Stimulated activated CD4-positive, alpha-beta T cell treated with anti-CD3 and anti-CD28 coated beads, Interleukin-12 subunit alpha, Interleukin-12 subunit beta, amount 100 ng/mL, for 4 hours (primary cell): ENCODE measurements at regions not wholly inside any gene's neighbourhood (a gene's known extent, or its start where the extent isn't known, plus 50 kb on each side); places are given as distances from the start of the nearest gene placed in this dataset.

Source experiments
- DNase-seq: peaks from one replicate; pipeline ENCODE4 v3.0.0-alpha.2; 2020

- no peak for DNase-seq
Measured at GRCh38 chr13:97111756-97112155, 110.4 kb upstream of the MBNL2 start.

- DNase-seq = no peak
Measured at GRCh38 chr13:97112446-97113152, 109.5 kb upstream of the MBNL2 start.

DNA sequence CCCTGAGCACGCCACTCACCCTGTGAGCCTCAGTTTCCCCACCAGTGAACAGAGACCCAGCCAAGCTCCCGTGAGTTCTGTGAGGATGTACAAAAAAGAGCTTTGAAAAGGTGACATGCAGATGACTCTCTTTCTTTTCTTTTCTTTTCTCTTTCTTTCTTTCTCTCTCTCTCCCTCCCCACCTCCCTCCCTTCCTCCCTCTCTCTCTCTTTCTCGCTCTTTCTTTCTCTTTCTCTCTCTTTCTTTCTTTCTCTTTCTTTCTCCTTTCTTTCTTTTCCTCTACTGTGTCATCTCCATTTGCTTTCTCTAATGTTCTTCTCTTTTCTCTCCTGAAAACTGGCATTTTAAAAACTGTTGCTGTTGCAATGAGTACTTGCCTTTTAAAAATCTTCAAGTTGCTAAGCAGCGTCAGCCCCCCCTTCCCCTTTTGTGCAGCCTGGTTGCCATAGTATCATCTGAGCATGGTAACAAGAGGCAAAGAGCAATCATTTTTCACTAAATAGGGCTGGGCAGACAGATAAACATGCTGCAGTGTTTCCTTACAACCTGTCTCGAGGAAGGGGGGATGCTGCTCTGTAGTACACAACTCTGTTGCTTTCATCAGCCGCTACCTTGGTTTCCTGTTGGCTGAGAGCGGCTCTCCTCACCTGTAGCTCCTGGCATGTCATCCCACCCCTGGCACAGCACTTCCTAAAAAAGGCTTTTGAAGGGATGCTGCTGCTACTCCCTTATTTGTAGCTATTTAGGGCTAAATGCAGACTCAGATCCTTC is 108.7 kb upstream of the MBNL2 start:
- DNase-seq = no peak

GRCh38 chr13:97114651-97115050 is 107.5 kb upstream of the MBNL2 start:
- DNase-seq = no peak

DNA sequence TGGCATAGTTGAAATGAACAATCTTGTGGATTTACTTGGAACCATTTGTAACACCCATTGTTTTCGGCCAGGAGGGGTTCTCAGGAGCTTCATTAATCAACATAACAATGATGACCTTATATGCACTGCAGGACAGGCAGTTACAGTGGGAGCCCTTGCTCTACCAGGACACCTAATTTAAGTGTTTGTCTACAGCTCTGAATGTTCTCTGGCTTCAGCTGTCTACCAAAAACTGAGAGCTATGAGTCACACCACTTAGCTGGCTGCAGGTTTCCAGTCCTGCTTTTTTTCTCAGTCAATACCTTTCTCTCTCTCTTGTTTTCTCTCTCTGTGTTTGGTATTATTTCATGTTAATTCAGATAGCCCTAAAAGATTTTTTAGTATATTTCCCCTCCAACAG is 105.4 kb upstream of the MBNL2 start:
- DNase-seq = no peak

- no peak for DNase-seq
Measured at GRCh38 chr13:97117388-97117910, 104.7 kb upstream of the MBNL2 start.

DNA sequence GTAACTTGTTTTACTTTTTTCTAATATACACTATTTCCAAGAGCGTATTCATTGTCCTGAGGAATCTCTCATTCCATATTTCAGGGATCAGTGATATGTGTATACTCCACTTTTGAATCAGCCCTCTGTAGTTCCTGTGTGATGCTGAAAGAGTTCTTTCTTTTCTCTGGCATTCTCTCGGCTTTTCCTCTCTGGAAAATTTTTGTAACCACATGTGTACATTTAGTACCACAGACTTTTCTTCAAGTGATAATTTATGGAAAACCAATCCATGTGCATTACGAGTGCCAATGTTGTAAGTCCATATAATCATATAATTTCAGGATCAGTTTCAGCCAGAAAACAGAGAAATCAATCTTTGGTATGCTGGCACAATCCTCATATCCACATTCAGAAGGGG is 102.2 kb upstream of the MBNL2 start:
- DNase-seq = no peak

- DNase-seq = no peak
Measured at GRCh38 chr13:97120346-97120745, 101.8 kb upstream of the MBNL2 start.

DNA sequence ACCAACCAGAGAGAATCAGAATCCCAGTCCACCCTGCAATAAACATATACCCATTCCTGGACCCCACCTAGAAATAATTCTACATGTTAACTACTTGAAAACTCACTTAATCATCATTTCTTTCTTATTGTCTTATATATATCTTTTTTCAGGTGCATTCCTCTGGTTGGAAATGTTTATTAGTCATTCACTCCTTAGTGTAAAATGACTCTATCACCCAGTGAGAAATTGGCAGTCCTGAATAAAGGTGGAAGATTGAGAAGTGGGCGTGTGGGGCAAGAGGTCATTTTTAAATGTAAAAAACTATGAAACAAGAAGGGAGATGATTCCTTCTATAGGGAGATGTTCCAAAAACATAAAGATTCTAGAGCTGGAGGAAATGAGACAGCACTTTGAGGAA is 101.2 kb upstream of the MBNL2 start:
- DNase-seq = no peak

DNA sequence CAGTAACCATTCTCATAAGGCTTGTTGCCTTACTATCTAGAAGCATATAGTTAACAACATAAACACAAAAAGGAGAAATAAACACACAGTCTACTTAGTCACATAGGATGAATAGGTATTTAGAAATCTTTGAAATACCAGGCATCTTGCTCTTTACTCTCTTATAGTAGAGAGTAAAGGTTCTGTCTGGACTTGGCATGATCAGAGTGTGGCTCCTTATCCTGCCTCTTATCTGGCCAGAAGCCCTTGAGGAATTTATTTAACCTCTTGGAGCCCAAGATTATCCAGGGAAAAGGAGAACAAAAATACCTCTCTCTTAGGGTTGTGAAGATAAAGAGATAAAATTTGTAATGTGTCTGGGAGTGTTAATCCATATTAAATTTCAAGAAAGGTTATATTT is 100.2 kb upstream of the MBNL2 start:
- no peak for DNase-seq

GRCh38 chr13:97122381-97122996 is 99.6 kb upstream of the MBNL2 start:
- no peak for DNase-seq

- DNase-seq = no peak
Measured at GRCh38 chr13:97124206-97124605, 97.9 kb upstream of the MBNL2 start.

- DNase-seq = no peak
Measured at GRCh38 chr13:97124915-97125809, 97.0 kb upstream of the MBNL2 start.

DNA sequence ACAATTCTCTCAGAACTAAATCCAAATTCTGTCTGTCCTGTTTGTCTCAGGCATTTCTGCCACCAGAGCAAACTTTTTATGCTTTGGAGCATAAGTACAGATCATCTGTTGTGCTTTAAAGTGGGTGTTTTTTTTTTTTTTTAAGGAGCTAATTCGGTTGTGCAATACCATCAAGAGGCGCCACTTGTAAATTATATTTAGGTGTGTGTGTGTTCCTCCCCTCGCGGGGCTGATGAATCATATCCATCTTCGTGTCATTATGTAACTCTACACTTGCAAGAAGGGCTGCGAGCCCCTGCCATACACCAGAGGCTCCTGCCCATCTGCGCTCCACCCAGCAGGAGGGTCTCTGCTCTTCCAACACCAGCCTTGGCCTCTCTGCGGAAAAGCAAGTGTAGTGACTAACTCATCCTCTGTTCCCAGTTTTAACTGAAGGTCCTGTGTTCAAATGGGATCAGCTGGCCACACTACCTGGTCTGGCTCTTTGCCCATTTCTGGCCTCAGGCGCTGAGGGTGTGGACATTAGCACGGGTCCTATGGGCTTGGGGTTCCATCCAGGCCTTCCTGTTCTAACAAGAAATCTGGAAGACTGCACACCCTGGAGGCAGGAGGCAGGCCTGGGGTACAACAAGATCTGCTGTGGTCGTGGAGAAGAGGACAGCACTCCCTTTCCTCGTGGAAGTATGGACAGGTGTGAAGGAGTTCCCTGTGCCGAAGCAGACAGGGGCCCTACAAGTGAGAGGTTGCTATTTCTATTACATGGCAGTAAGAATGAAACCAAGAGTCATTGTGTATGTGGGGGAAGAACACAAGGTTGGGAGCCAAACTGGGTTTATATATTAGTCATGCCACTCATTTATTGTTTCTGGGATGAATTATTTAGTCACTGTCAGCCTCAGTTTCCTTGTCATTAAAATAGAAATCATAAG is 96.1 kb upstream of the MBNL2 start:
- no peak for DNase-seq

DNA sequence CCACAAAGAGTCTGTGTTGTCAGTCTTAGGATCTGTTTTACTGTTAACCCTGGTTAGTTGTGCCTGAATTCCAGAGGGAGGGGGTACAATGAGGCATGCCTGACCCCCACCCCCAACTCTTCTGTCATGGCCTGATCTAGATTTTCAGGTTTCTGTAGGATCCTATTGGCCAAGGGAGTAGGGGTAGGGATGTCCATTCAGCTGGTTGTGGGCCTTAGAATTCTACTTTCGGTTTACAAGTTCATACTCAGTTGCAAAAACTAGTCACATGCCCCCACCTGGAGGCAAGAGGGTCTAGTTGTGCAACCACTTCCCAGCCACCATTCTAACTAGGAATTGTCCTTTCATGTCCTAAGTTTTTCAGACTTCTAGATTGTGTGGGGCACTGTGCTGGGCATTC is 94.3 kb upstream of the MBNL2 start:
- no peak for DNase-seq

- no peak for DNase-seq
Measured at GRCh38 chr13:97130190-97130589, 91.9 kb upstream of the MBNL2 start.

DNA sequence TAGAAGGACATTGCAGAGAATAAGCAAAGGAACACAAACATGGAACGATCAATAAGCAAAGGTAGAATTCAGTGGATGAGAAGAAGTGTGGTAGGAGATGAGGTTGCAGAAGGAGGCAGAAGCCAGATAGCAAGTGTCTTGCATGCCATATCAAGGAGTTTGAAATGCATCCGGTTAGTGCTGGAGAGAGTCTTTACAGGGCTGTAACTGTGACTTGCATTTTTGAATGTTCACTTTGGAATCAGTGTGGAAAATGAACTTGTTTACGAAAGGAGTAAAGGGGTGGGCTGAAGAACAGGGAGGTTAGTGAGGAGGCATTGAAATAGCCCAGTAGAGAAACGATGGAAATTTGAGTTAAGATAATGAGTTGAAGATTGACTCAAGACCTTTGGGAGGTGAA is 90.7 kb upstream of the MBNL2 start:
- DNase-seq = no peak

GRCh38 chr13:97133554-97133953 is 88.6 kb upstream of the MBNL2 start:
- DNase-seq = no peak

GRCh38 chr13:97133955-97134354 is 88.2 kb upstream of the MBNL2 start:
- no peak for DNase-seq

DNA sequence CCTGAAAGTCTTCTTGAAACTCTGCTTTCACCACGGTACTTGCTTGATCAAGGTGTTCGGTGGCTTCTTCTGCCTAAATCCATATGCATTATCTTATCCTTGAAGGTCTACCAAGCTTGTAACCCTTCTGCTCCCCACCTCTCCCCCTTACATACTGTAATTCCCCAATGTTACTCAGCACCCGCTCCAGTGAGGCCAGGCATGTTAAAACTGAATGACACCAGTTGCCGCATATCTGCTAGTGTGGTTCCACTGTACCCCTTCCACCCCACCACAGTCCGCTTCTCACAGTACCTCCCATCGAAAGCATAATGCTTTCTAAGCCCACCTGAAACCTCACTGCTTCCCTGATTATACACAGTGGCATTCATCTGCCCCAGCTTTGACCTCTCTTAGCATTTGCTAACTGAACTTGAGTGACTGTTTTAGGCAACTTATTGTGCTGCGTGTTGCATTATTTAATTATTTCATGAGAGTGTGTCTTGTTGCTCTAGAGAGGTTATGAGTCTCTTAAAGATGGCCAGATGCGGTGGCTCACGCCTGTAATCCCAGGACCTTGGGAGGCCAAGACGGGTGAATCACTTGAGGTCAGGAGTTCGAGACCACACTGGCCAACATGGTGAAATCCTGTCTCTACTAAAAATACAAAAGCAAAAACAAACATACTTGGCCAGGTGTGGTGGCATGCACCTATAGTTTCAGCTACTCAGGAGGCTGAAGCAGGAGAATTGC is 87.6 kb upstream of the MBNL2 start:
- DNase-seq = no peak

DNA sequence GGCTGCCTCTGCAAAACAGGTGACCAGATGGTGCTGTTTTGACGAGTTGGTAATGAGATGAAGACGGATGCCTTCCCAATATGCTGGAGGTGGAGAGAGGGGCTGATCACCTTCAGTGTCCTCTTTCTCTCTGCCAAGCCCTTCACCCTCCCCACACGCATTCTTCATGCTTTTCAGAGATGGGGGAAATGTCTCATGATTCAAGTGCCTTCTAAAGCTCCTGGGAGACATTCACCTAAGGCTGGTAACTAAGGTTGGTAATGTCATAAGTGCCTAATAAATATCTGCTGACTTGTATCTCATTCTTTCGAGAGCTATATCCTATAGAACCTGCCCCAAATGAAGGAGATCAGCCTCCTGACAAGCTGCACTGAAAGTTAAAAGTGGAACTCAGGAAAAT is 86.2 kb upstream of the MBNL2 start:
- no peak for DNase-seq
